Transverse colon (tissue), 4 donors: ENCODE measurements at regions not wholly inside any gene's neighbourhood (a gene's known extent, or its start where the extent isn't known, plus 50 kb on each side); places are given as distances from the start of the nearest gene placed in this dataset.

ENCODE experiments used
- DNase-seq: peaks from one replicate; pipeline ENCODE4 v3.0.0-alpha.2; 2019
- H3K27ac ChIP-seq, 4 donors: fragments of 200-600 bp; sonication (generic); 2 replicates each; pipeline ENCODE4 v1.5.1; 2016 to 2018; ENCODE audit warnings: inconsistent platforms in 4 of 4
- H3K27me3 ChIP-seq: fragments of 200-600 bp; sonication (generic); 2 replicates; pipeline ENCODE4 v1.5.1; 2017; ENCODE audit warnings: inconsistent platforms
- H3K36me3 ChIP-seq, 4 donors: fragments of 200-600 bp; sonication (generic); 2 replicates each; pipeline ENCODE4 v1.5.1; 2017 to 2019; ENCODE audit warnings: inconsistent platforms in 4 of 4
- H3K4me1 ChIP-seq, 4 donors: fragments of 200-600 bp; sonication (generic); 2 replicates each; pipeline ENCODE4 v1.5.1; 2017 to 2020; ENCODE audit warnings: inconsistent platforms in 4 of 4
- H3K4me3 ChIP-seq, 4 donors: fragments of 200-600 bp; sonication (generic); 1 replicate in 1 of 4; 2 replicates in 3 of 4; pipeline versions ENCODE4 v1.5.1 to v1.6.1; 2017 to 2019; ENCODE audit warnings: inconsistent platforms in 4 of 4
- H3K9me3 ChIP-seq, 2 donors: fragments of 200-600 bp; sonication (generic); 2 replicates each; pipeline ENCODE4 v1.5.1; 2017 to 2019; ENCODE audit warnings: inconsistent platforms in 2 of 2
- CTCF ChIP-seq, 5 experiments: fragments of 200-600 bp in 3 of 5; fragments of 450-650 bp in 2 of 5; sonication (generic) in 3 of 5; IDR thresholded peaks; 1 replicate in 2 of 5; 2 replicates in 3 of 5; pipeline ENCODE4 v1.5.1; 2016 to 2017; ENCODE audit warnings: antibody characterized with exemption in 5 of 5, inconsistent platforms in 3 of 5, mild to moderate bottlenecking in 2 of 5, moderate library complexity in 1 of 5
- EP300 ChIP-seq: sonication (generic); formaldehyde crosslinking; IDR thresholded peaks from one replicate; pipeline ENCODE4 v1.6.1; 2017; ENCODE audit warnings: antibody characterized with exemption, low read depth
- POLR2A ChIP-seq: fragments of 450-650 bp; IDR thresholded peaks from one replicate; pipeline ENCODE4 v1.6.1; 2016; ENCODE audit warnings: antibody characterized with exemption, mild to moderate bottlenecking, moderate library complexity
- POLR2AphosphoS5 ChIP-seq, 3 donors: sonication (generic); formaldehyde crosslinking; IDR thresholded peaks; one replicate each; pipeline ENCODE4 v1.6.1; 2016; ENCODE audit warnings: antibody characterized with exemption in 3 of 3
- WGBS, 2 donors: methylation state at CpG; one replicate each; pipeline ENCODE4 v1.1.5; 2018; ENCODE audit warnings: low coverage in 1 of 2; 5-methylcytosine and 5-hydroxymethylcytosine counted together
- in situ Hi-C, 4 donors: fragments of 200-750 bp; cut with MboI; loops; one replicate each; pipeline versions ENCODE4 v1.15.0 to v1.15.1; 2017; ENCODE audit warnings: low sequenced_read_pairs in 3 of 4, low pct_ligation_motif_present in 1 of 4, low pct_unique_long_range_greater_than_20kb in 1 of 4
- intact Hi-C: fragments of 100-400 bp; cut with DNase I; formaldehyde crosslinking; loops from one replicate; pipeline ENCODE4 v1.15.1; 2023; ENCODE audit warnings: low total_unique reads

DNA sequence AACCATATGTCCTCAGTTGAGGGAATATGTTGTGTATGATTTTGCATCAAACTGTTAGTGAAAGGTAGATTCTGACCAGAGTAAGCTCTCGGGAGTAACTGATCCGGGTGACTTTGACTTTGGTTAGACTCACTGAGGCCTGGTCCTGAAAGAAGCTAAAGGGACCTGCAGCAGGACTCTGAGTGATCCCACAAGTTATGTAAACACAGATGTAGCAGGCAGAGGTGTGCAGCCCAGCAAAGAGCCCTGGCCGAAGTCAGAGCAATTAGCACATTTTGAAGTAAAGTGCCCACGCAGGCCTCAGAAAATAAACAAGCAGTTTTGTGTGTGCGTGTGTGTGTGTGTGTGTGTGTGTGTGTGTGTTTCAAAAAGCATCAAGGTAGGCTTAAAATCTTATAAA lies 245.6 kb upstream of the FERD3L start:
- in situ Hi-C loops: no loop called here
- 40 to 50% methylated on average over 2 to 5 of the region's 5 CpGs for WGBS, 2 donors

DNA sequence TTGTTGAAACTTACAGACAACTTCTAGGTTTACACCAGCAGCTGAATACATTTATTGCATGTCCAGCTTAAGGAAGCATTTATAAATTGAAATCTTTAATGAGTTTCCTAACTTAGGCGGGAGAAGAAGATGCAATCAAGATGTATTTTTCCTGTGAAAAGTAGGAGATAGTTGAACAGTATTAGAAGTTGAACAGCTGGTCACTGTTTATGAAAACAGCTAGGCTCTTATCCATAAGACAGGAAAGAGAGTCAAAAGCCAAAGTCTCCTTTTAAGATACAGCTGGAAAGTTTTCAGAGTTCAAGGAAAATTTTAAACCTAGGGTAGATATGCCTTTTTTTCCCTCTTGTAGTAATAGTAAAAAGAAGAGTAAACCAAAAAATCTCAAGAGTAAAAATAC lies 236.1 kb upstream of the FERD3L start:
- Histone ChIP-seq H3K27ac (no peak overlapping the region), H3K4me3 (no peak overlapping the region), H3K4me1 (peaks cover 0 to 4% (median 0%) of the 10 kb centered on the region in 4 donors), H3K9me3 (no peaks in the 10 kb centered on the region), H3K36me3 (no peaks in the 10 kb centered on the region), H3K27me3 (no peaks in the 10 kb centered on the region)
- DNase-seq: no peak
- intact Hi-C loops: no loop called here
- WGBS, 2 donors: 36 to 61% methylated on average over 1 of the region's 1 CpG
- in situ Hi-C loops: no loop called here
- TF ChIP-seq CTCF (IDR thresholded peaks at IDR 0.05) (no peak), EP300 (no peak), POLR2A (no peak), POLR2AphosphoS5 (IDR thresholded peaks at IDR 0.05) (no peak)

More for the DNA sequence above, 245.6 kb upstream of the FERD3L start:
- H3K27ac ChIP-seq: no peak overlapping the region
- H3K9me3 ChIP-seq: no peaks in the 10 kb centered on the region
- TF ChIP-seq EP300 (no peak), CTCF (IDR thresholded peaks at IDR 0.05) (no peak), POLR2AphosphoS5 (IDR thresholded peaks at IDR 0.05) (no peak), POLR2A (no peak)
- no peaks in the 10 kb centered on the region for H3K27me3 ChIP-seq
- H3K36me3 ChIP-seq: no peaks in the 10 kb centered on the region
- H3K4me1 ChIP-seq: no peaks in the 10 kb centered on the region
- no peak overlapping the region for H3K4me3 ChIP-seq
- intact Hi-C loops: no loop called here
- DNase-seq: no peak

GRCh38 chr7:19378345-19378714 lies 233.1 kb upstream of the FERD3L start:
- intact Hi-C loops: no loop called here
- in situ Hi-C loops: no loop called here
- Histone ChIP-seq H3K4me3 (no peak overlapping the region), H3K27ac (no peak overlapping the region), H3K36me3 (no peaks in the 10 kb centered on the region), H3K9me3 (no peaks in the 10 kb centered on the region), H3K27me3 (no peaks in the 10 kb centered on the region), H3K4me1 (peaks cover 0 to 4% (median 0%) of the 10 kb centered on the region in 4 donors)
- no peak for TF ChIP-seq CTCF (IDR thresholded peaks at IDR 0.05)
- TF ChIP-seq EP300: no peak
- TF ChIP-seq POLR2AphosphoS5 (IDR thresholded peaks at IDR 0.05): no peak
- TF ChIP-seq POLR2A: no peak
- WGBS, 2 donors: 42 to 60% methylated on average over 1 to 2 of the region's 2 CpGs
- no peak for DNase-seq

DNA sequence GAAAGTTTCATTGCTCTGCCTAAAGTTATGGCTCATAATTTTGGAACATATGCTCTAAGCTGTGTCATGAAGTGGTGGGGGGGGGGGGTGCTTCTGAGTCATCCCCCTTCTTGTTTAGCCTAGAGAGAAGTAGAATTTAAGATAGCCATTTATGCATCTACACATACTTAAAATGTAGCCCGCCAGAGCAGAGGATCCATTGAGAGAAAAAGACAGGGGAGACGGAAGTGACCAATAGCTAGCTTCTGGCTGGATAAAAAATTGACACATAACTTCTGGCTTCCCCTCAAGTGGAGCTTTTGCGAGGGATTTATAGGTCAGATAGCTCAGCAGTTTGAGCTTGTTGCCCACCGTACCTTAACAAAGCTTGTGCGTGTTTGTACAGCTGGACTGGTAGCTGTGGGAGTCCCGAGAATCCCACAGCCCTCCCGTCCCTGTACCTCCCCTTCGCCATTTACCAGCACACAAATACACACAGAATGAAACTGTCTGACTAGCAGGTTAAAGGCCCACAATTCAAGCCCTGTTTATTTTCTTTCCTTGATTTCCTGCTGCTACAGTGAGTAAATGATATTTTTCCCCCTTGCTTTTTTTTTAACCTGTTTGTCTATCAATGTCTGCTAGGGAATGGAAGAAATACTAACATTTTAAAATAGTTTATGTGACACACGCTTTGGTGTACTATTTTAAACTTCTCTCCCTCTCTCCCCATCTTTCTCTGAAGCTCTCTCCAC lies 232.6 kb upstream of the FERD3L start:
- no peak for TF ChIP-seq CTCF (IDR thresholded peaks at IDR 0.05)
- no peak for TF ChIP-seq EP300
- no peak for TF ChIP-seq POLR2AphosphoS5 (IDR thresholded peaks at IDR 0.05)
- no peak for TF ChIP-seq POLR2A
- intact Hi-C loops: no loop called here
- 44% methylated on average over 6 to 9 of the region's 9 CpGs for WGBS, 2 donors
- in situ Hi-C loops: no loop called here
- Histone ChIP-seq H3K4me3 (no peak overlapping the region), H3K9me3 (no peaks in the 10 kb centered on the region), H3K27ac (no peak overlapping the region), H3K4me1 (peaks cover 0 to 4% (median 0%) of the 10 kb centered on the region in 4 donors), H3K27me3 (no peaks in the 10 kb centered on the region), H3K36me3 (no peaks in the 10 kb centered on the region)
- DNase-seq: no peak
